ENCODE measurements at regions not wholly inside any gene's neighbourhood (a gene's known extent, or its start where the extent isn't known, plus 50 kb on each side); places are given as distances from the start of the nearest gene placed in this dataset.

DNA sequence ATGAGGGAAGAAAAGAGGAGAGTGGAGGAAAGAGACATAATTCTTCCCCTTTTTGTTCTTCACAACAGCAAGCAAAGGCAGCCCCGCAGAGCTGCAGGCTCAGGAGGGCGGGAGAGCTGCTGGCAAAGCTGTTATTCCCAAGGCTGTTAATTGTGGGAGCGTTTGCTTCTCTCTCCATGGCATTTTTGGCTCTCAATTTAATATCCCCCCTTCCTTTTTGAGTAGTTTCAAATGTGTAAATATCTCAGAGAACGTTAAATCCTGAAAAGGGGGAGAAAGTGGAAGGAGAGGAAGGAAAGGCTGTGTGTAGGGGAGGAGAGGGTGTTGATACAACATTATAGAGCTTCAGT is 165.7 kb downstream of the NSG2 start:
- TF ChIP-seq, protein P1, sequence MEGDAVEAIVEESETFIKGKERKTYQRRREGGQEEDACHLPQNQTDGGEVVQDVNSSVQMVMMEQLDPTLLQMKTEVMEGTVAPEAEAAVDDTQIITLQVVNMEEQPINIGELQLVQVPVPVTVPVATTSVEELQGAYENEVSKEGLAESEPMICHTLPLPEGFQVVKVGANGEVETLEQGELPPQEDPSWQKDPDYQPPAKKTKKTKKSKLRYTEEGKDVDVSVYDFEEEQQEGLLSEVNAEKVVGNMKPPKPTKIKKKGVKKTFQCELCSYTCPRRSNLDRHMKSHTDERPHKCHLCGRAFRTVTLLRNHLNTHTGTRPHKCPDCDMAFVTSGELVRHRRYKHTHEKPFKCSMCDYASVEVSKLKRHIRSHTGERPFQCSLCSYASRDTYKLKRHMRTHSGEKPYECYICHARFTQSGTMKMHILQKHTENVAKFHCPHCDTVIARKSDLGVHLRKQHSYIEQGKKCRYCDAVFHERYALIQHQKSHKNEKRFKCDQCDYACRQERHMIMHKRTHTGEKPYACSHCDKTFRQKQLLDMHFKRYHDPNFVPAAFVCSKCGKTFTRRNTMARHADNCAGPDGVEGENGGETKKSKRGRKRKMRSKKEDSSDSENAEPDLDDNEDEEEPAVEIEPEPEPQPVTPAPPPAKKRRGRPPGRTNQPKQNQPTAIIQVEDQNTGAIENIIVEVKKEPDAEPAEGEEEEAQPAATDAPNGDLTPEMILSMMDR (IDR thresholded peaks at IDR 0.05), result no peak

DNA sequence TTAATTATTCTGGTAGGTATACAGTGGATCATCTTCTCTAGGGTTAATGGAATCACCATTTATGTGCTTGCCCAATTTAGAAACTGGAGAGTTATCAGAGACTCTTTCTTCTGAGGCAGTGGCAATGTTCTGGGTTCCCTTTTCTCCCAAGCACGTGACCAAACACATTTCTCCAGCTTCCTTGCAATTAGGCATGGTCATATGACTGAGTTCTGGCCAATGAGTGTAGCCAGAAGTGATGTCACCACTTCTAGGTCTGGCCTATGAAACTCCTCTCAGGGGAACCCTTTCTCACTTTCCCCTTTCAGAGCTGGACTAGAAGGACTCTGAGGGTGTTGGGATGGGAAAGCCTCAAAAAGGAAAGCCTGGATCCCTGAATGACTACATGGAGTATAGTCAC is 172.0 kb downstream of the NSG2 start:
- no peak overlapping the region for H3K27ac ChIP-seq
- no peak overlapping the region for H3K4me3 ChIP-seq
- no peak overlapping the region for H3K9ac ChIP-seq (ENCODE audit: low read depth in 2 of 2, low read length in 2 of 2)
- TF ChIP-seq, protein P1 (IDR thresholded peaks at IDR 0.05), result no peak
- no peaks in the 10 kb centered on the region for H3K27me3 ChIP-seq
- intact Hi-C loops (cut with DNase I), result no loop called here
- no peaks in the 10 kb centered on the region for H3K9me3 ChIP-seq
- no peaks in the 10 kb centered on the region for H3K4me1 ChIP-seq
- no peak for DNase-seq
- no peaks in the 10 kb centered on the region for H3K36me3 ChIP-seq

More for the DNA sequence above, 165.7 kb downstream of the NSG2 start:
- H3K9ac ChIP-seq (ENCODE audit: low read depth in 2 of 2, low read length in 2 of 2), result no peak overlapping the region
- no peaks in the 10 kb centered on the region for H3K9me3 ChIP-seq
- H3K36me3 ChIP-seq, result no peaks in the 10 kb centered on the region
- H3K27me3 ChIP-seq, result no peaks in the 10 kb centered on the region
- no peak for DNase-seq
- no peaks in the 10 kb centered on the region for H3K4me1 ChIP-seq
- intact Hi-C loops (cut with DNase I), result no loop called here
- H3K27ac ChIP-seq, result no peak overlapping the region
- no peak overlapping the region for H3K4me3 ChIP-seq

DNA sequence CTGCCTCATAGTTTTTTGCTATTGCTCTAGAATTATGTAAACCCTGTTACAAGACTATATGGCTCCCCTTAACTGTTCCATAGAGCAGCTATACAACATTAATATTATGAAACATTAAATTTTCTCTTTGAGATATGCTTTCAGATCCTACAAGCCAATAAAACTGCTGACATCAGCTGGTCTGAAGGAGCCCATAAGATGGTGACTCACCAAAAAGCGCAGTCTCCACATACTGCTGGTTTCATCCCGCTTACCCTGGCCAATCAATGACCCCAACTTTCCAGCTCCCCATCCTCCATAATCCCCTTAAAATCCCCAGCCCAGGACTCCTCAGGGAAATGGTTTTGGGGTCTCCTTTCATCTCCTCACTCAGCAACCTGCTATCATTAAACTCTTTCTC is 172.7 kb downstream of the NSG2 start:
- intact Hi-C loops (cut with DNase I), result no loop called here
- TF ChIP-seq, protein P1 (IDR thresholded peaks at IDR 0.05), result no peak

GRCh38 chr5:174220417-174220816 is 174.9 kb downstream of the NSG2 start:
- H3K9ac ChIP-seq (ENCODE audit: low read depth in 2 of 2, low read length in 2 of 2), result no peak overlapping the region
- TF ChIP-seq, protein P1 (IDR thresholded peaks at IDR 0.05), result no peak
- H3K36me3 ChIP-seq, result no peaks in the 10 kb centered on the region
- H3K27me3 ChIP-seq, result no peaks in the 10 kb centered on the region
- no peak for DNase-seq
- H3K27ac ChIP-seq, result no peak overlapping the region
- no peaks in the 10 kb centered on the region for H3K4me1 ChIP-seq
- no peak overlapping the region for H3K4me3 ChIP-seq
- H3K9me3 ChIP-seq, result no peaks in the 10 kb centered on the region
- intact Hi-C loops (cut with DNase I), result no loop called here

More for the DNA sequence above, 172.7 kb downstream of the NSG2 start:
- H3K4me3 ChIP-seq, result no peak overlapping the region
- H3K36me3 ChIP-seq, result no peaks in the 10 kb centered on the region
- DNase-seq, result no peak
- H3K27ac ChIP-seq, result no peak overlapping the region
- no peaks in the 10 kb centered on the region for H3K27me3 ChIP-seq
- H3K9ac ChIP-seq (ENCODE audit: low read depth in 2 of 2, low read length in 2 of 2), result no peak overlapping the region
- no peaks in the 10 kb centered on the region for H3K4me1 ChIP-seq
- H3K9me3 ChIP-seq, result no peaks in the 10 kb centered on the region

- H3K4me3 ChIP-seq, result no peak overlapping the region
- TF ChIP-seq, protein P1 (IDR thresholded peaks at IDR 0.05), result no peak
- H3K27ac ChIP-seq, result no peak overlapping the region
- intact Hi-C loops (cut with DNase I), result no loop called here
- no peak overlapping the region for H3K9ac ChIP-seq (ENCODE audit: low read depth in 2 of 2, low read length in 2 of 2)
- no peaks in the 10 kb centered on the region for H3K9me3 ChIP-seq
- no peaks in the 10 kb centered on the region for H3K36me3 ChIP-seq
- no peak for DNase-seq
- H3K4me1 ChIP-seq, result no peaks in the 10 kb centered on the region
- no peaks in the 10 kb centered on the region for H3K27me3 ChIP-seq
Measured at GRCh38 chr5:174221436-174221835, 175.9 kb downstream of the NSG2 start.

GRCh38 chr5:174221946-174222345 is 176.4 kb downstream of the NSG2 start:
- Histone ChIP-seq H3K4me1 (no peaks in the 10 kb centered on the region), H3K36me3 (no peaks in the 10 kb centered on the region), H3K4me3 (no peak overlapping the region), H3K27me3 (no peaks in the 10 kb centered on the region), H3K27ac (no peak overlapping the region), H3K9me3 (no peaks in the 10 kb centered on the region), H3K9ac (ENCODE audit: low read depth in 2 of 2, low read length in 2 of 2) (no peak overlapping the region)
- TF ChIP-seq, protein P1 (IDR thresholded peaks at IDR 0.05), result no peak
- DNase-seq, result no peak
- intact Hi-C loops (cut with DNase I), result no loop called here
